Immature natural killer cell (primary cell): ENCODE measurements at regions not wholly inside any gene's neighbourhood (a gene's known extent, or its start where the extent isn't known, plus 50 kb on each side); places are given as distances from the start of the nearest gene placed in this dataset.
"Not testable (repeated sequence)": the region's sequence is repeated elsewhere in the genome, so short reads cannot be mapped to it uniquely, and the experiment has no call there.

Experiments
- DNase-seq, 3 donors: peaks; one replicate each; pipeline ENCODE4 v3.0.0; 2022; ENCODE audit warnings: mixed read lengths in 1 of 3
- H3K27ac Mint-ChIP-seq, 6 donors: one replicate each; pipeline ENCODE4 v1.8.0; 2020; ENCODE audit warnings: mixed read lengths in 6 of 6, mild to moderate bottlenecking in 5 of 6, inconsistent platforms in 4 of 6, moderate library complexity in 3 of 6
- H3K27me3 Mint-ChIP-seq, 3 donors: one replicate each; pipeline ENCODE4 v1.8.0; 2020 to 2021; ENCODE audit warnings: low read depth in 3 of 3, mild to moderate bottlenecking in 3 of 3, mixed read lengths in 3 of 3, moderate library complexity in 3 of 3, inconsistent platforms in 1 of 3
- H3K36me3 Mint-ChIP-seq, 3 donors: one replicate each; pipeline ENCODE4 v1.8.0; 2020; ENCODE audit warnings: mixed read lengths in 3 of 3, inconsistent platforms in 2 of 3, mild to moderate bottlenecking in 2 of 3
- H3K4me1 Mint-ChIP-seq, 2 donors: one replicate each; pipeline ENCODE4 v1.8.0; 2020; ENCODE audit warnings: inconsistent platforms in 2 of 2, mild to moderate bottlenecking in 2 of 2, mixed read lengths in 2 of 2, moderate library complexity in 1 of 2
- H3K4me3 Mint-ChIP-seq, 5 donors: one replicate each; pipeline ENCODE4 v1.8.0; 2020; ENCODE audit warnings: mild to moderate bottlenecking in 5 of 5, mixed read lengths in 5 of 5, inconsistent platforms in 3 of 5, moderate library complexity in 3 of 5
- H3K9me3 Mint-ChIP-seq, 6 donors: one replicate each; pipeline ENCODE4 v1.8.0; 2020; ENCODE audit warnings: mild to moderate bottlenecking in 6 of 6, mixed read lengths in 6 of 6, inconsistent platforms in 4 of 6, moderate library complexity in 3 of 6

GRCh38 chr14:22502007-22502406, 87.0 kb downstream of the DAD1 start:
- Mint-ChIP-seq H3K36me3 (peaks cover 14 to 30% (median 16%) of the 10 kb centered on the region in 3 donors), H3K4me3 (peak overlapping the region in 1 of 5 donors; percentile 71), H3K4me1 (peaks cover 57 to 79% of the 10 kb centered on the region in 2 donors), H3K27me3 (peaks cover 0 to 4% (median 0%) of the 10 kb centered on the region in 3 donors), H3K9me3 (no peaks in the 10 kb centered on the region), H3K27ac (peak overlapping the region in 3 of 6 donors; percentile 62 to 98 (median 89))
- no peak for DNase-seq

GRCh38 chr14:22500954-22501726, 87.9 kb downstream of the DAD1 start:
- no peak for DNase-seq
- Mint-ChIP-seq H3K36me3 (peaks cover 14 to 30% (median 16%) of the 10 kb centered on the region in 3 donors), H3K27ac (peak overlapping the region; percentile 23 to 98 (median 56)), H3K27me3 (peaks cover 0 to 4% (median 0%) of the 10 kb centered on the region in 3 donors), H3K4me1 (peaks cover 56 to 78% of the 10 kb centered on the region in 2 donors), H3K4me3 (peak overlapping the region in 3 of 5 donors; percentile 6 to 71 (median 50)), H3K9me3 (no peaks in the 10 kb centered on the region)

GRCh38 chr14:22500525-22500924, 88.5 kb downstream of the DAD1 start:
- Mint-ChIP-seq H3K4me3 (peak overlapping the region in 2 of 5 donors; percentile 6 to 71), H3K9me3 (no peaks in the 10 kb centered on the region), H3K27me3 (peaks cover 0 to 2% (median 0%) of the 10 kb centered on the region in 3 donors), H3K36me3 (peaks cover 14 to 30% (median 16%) of the 10 kb centered on the region in 3 donors), H3K27ac (peak overlapping the region; percentile 26 to 98 (median 44)), H3K4me1 (peaks cover 56 to 78% of the 10 kb centered on the region in 2 donors)
- DNase-seq = no peak

GRCh38 chr14:22497671-22498093, 91.3 kb downstream of the DAD1 start:
- Mint-ChIP-seq H3K27ac (peak overlapping the region; percentile 92 to 99 (median 96)), H3K9me3 (no peaks in the 10 kb centered on the region), H3K27me3 (no peaks in the 10 kb centered on the region), H3K4me1 (peaks cover 64 to 82% of the 10 kb centered on the region in 2 donors), H3K36me3 (peaks cover 15 to 30% (median 19%) of the 10 kb centered on the region in 3 donors), H3K4me3 (peak overlapping the region in 2 of 5 donors; percentile 39 to 81)
- DNase-seq = no peak

- peaks cover 15 to 31% (median 21%) of the 10 kb centered on the region in 3 donors for H3K36me3 Mint-ChIP-seq
- H3K4me1 Mint-ChIP-seq = peaks cover 68 to 86% of the 10 kb centered on the region in 2 donors
Measured at GRCh38 chr14:22497144-22497423, 91.9 kb downstream of the DAD1 start.

GRCh38 chr14:22494486-22495135, 94.4 kb downstream of the DAD1 start:
- Mint-ChIP-seq H3K36me3 (peaks cover 14 to 21% (median 16%) of the 10 kb centered on the region in 3 donors), H3K4me1 (peaks cover 79 to 92% of the 10 kb centered on the region in 2 donors), H3K27me3 (peaks cover 0 to 5% (median 2%) of the 10 kb centered on the region in 3 donors), H3K4me3 (peak overlapping the region in 3 of 5 donors; percentile 31 to 81 (median 49)), H3K9me3 (no peaks in the 10 kb centered on the region), H3K27ac (peak overlapping the region; percentile 62 to 99 (median 96))
- DNase-seq = no peak

More at GRCh38 chr14:22497144-22497423, 91.9 kb downstream of the DAD1 start:
- Mint-ChIP-seq H3K9me3 (no peaks in the 10 kb centered on the region), H3K27me3 (peaks cover 0 to 3% (median 2%) of the 10 kb centered on the region in 3 donors), H3K4me3 (peak overlapping the region in 4 of 5 donors; percentile 23 to 81 (median 32)), H3K27ac (peak overlapping the region; percentile 92 to 99 (median 96))
- no peak for DNase-seq

GRCh38 chr14:22493753-22494152, 95.3 kb downstream of the DAD1 start:
- no peak for DNase-seq
- Mint-ChIP-seq H3K27ac (peak overlapping the region; percentile 79 to 99 (median 96)), H3K27me3 (peaks cover 0 to 8% (median 2%) of the 10 kb centered on the region in 3 donors), H3K4me1 (peaks cover 85 to 92% of the 10 kb centered on the region in 2 donors), H3K9me3 (no peaks in the 10 kb centered on the region), H3K36me3 (peaks cover 12 to 18% (median 16%) of the 10 kb centered on the region in 3 donors), H3K4me3 (peak overlapping the region in 3 of 5 donors; percentile 42 to 81 (median 47))

GRCh38 chr14:22492622-22493542, 96.1 kb downstream of the DAD1 start:
- H3K4me1 Mint-ChIP-seq = peaks cover 92 to 97% of the 10 kb centered on the region in 2 donors
- H3K27me3 Mint-ChIP-seq = peaks cover 0 to 12% (median 2%) of the 10 kb centered on the region in 3 donors
- no peaks in the 10 kb centered on the region for H3K9me3 Mint-ChIP-seq
- peak overlapping the region; percentile 94 to 99 (median 96) for H3K27ac Mint-ChIP-seq
- H3K36me3 Mint-ChIP-seq = peaks cover 11 to 17% (median 15%) of the 10 kb centered on the region in 3 donors
- H3K4me3 Mint-ChIP-seq = peak overlapping the region; percentile 75 to 86 (median 80)
- DNase-seq = no peak

- Mint-ChIP-seq H3K27me3 (peaks cover 0 to 12% (median 2%) of the 10 kb centered on the region in 3 donors), H3K9me3 (no peaks in the 10 kb centered on the region), H3K4me1 (peaks cover 92 to 97% of the 10 kb centered on the region in 2 donors), H3K4me3 (peak overlapping the region; percentile 75 to 86 (median 80)), H3K27ac (peak overlapping the region; percentile 94 to 99 (median 96)), H3K36me3 (peaks cover 11 to 14% (median 12%) of the 10 kb centered on the region in 3 donors)
- DNase-seq = peak; percentile 59 to 70 (median 63)
Measured at GRCh38 chr14:22491683-22492621, 97.1 kb downstream of the DAD1 start.

- H3K4me3 Mint-ChIP-seq = peak overlapping the region; percentile 75 to 86 (median 80)
- H3K27ac Mint-ChIP-seq = peak overlapping the region; percentile 94 to 99 (median 96)
- peaks cover 11 to 14% (median 12%) of the 10 kb centered on the region in 3 donors for H3K36me3 Mint-ChIP-seq
Measured at GRCh38 chr14:22491053-22491452, 98.0 kb downstream of the DAD1 start.

GRCh38 chr14:22489957-22490950, 98.8 kb downstream of the DAD1 start:
- H3K4me3 Mint-ChIP-seq = peak overlapping the region; percentile 75 to 86 (median 80)
- H3K4me1 Mint-ChIP-seq = peaks cover 93 to 98% of the 10 kb centered on the region in 2 donors
- DNase-seq = no peak
- H3K9me3 Mint-ChIP-seq = no peaks in the 10 kb centered on the region
- H3K36me3 Mint-ChIP-seq = peaks cover 11 to 14% (median 12%) of the 10 kb centered on the region in 3 donors
- H3K27me3 Mint-ChIP-seq = peaks cover 2 to 12% (median 2%) of the 10 kb centered on the region in 3 donors
- peak overlapping the region; percentile 94 to 99 (median 96) for H3K27ac Mint-ChIP-seq

More at GRCh38 chr14:22491053-22491452, 98.0 kb downstream of the DAD1 start:
- Mint-ChIP-seq H3K27me3 (peaks cover 2 to 12% (median 2%) of the 10 kb centered on the region in 3 donors), H3K4me1 (peaks cover 93 to 98% of the 10 kb centered on the region in 2 donors)
- DNase-seq, H3K9me3 Mint-ChIP-seq: not testable (repeated sequence)
